Esophagus muscularis mucosa (tissue), 4 donors: ENCODE measurements at regions not wholly inside any gene's neighbourhood (a gene's known extent, or its start where the extent isn't known, plus 50 kb on each side); places are given as distances from the start of the nearest gene placed in this dataset.

ENCODE experiments used
- DNase-seq: peaks from one replicate; pipeline ENCODE4 v3.0.0-alpha.2; 2017; ENCODE audit errors: extremely low spot score
- H3K27ac ChIP-seq, 4 donors: fragments of 200-600 bp; sonication (generic); replicated peaks in 1 of 4; 1 replicate in 3 of 4; 2 replicates in 1 of 4; pipeline ENCODE4 v1.5.1; 2016 to 2019; ENCODE audit warnings: mild to moderate bottlenecking in 1 of 4
- H3K27me3 ChIP-seq, 4 donors: fragments of 200-600 bp; sonication (generic); one replicate each; pipeline versions ENCODE4 v1.5.1 to v1.6.0; 2016 to 2019
- H3K36me3 ChIP-seq, 4 donors: fragments of 200-600 bp; sonication (generic); one replicate each; pipeline ENCODE4 v1.5.1; 2016 to 2019
- H3K4me1 ChIP-seq, 4 donors: fragments of 200-600 bp; sonication (generic); one replicate each; pipeline ENCODE4 v1.5.1; 2016 to 2019
- H3K4me3 ChIP-seq, 4 donors: fragments of 200-600 bp; sonication (generic); 1 replicate in 2 of 4; 2 replicates in 2 of 4; pipeline ENCODE4 v1.5.1; 2016 to 2019; ENCODE audit warnings: mild to moderate bottlenecking in 4 of 4, moderate library complexity in 1 of 4
- H3K9me3 ChIP-seq, 4 donors: fragments of 200-600 bp; sonication (generic); 1 replicate in 3 of 4; 2 replicates in 1 of 4; pipeline ENCODE4 v1.5.1; 2016 to 2019
- EP300 ChIP-seq: sonication (generic); formaldehyde crosslinking; IDR thresholded peaks from one replicate; pipeline ENCODE4 v1.6.1; 2017; ENCODE audit warnings: antibody characterized with exemption
- POLR2A ChIP-seq: fragments of 450-650 bp; IDR thresholded peaks from one replicate; pipeline ENCODE4 v1.6.1; 2017; ENCODE audit warnings: antibody characterized with exemption, moderate library complexity, mild to moderate bottlenecking, low read depth
- POLR2AphosphoS5 ChIP-seq, 2 donors: sonication (generic); formaldehyde crosslinking; IDR thresholded peaks; one replicate each; pipeline ENCODE4 v1.6.1; 2017; ENCODE audit warnings: antibody characterized with exemption in 2 of 2
- WGBS: methylation state at CpG from one replicate; pipeline ENCODE4 v1.1.5; 2018; 5-methylcytosine and 5-hydroxymethylcytosine counted together
- intact Hi-C: fragments of 100-400 bp; cut with DNase I; formaldehyde crosslinking; loops from one replicate; pipeline ENCODE4 v1.15.1; 2023
- TF ChIP-seq, protein P1 (sequence below), 3 experiments: fragments of 200-600 bp in 2 of 3; fragments of 450-650 bp in 1 of 3; sonication (generic) in 2 of 3; IDR thresholded peaks; one replicate each; pipeline ENCODE4 v1.5.1; 2017 to 2019; ENCODE audit warnings: antibody characterized with exemption in 3 of 3, mild to moderate bottlenecking in 2 of 3, moderate library complexity in 1 of 3

GRCh38 chr7:50959560-50959959, 176.9 kb upstream of the GRB10 start:
- TF ChIP-seq POLR2A (no peak), POLR2AphosphoS5 (IDR thresholded peaks at IDR 0.05) (no peak)
- no peak for DNase-seq
- Histone ChIP-seq H3K9me3 (no peaks in the 10 kb centered on the region), H3K36me3 (no peaks in the 10 kb centered on the region), H3K4me3 (no peak overlapping the region), H3K27me3 (no peaks in the 10 kb centered on the region), H3K27ac (no peak overlapping the region), H3K4me1 (peaks cover 10 to 18% (median 14%) of the 10 kb centered on the region in 4 donors)
- 89% methylated on average over 4 of the region's 4 CpGs for WGBS
- intact Hi-C loops = no loop called here

DNA sequence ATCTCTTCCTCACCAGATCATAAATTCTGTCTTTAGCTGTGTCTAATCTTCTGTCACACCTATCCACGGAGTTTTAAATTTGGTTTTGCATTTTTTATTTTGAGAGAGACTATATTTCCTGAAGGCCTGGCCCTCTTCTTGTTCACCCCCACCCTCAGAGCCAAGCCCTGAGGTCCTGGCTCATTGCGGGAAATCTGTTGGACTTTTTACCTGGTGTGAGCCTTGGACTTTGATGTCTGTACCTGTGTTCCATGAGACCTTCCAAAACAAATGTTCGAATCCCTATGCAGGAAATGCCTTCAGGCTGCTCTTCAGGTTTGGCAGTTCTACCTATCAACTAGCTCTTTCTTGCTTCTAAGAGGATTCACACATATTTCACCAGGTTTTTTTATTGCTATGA, 175.2 kb upstream of the GRB10 start:
- H3K4me3 ChIP-seq = no peak overlapping the region
- H3K9me3 ChIP-seq = no peaks in the 10 kb centered on the region
- no peaks in the 10 kb centered on the region for H3K36me3 ChIP-seq
- TF ChIP-seq POLR2AphosphoS5 (IDR thresholded peaks at IDR 0.05) = no peak
- TF ChIP-seq POLR2A = no peak
- H3K4me1 ChIP-seq = peaks cover 7 to 27% (median 12%) of the 10 kb centered on the region in 4 donors
- intact Hi-C loops = no loop called here
- H3K27me3 ChIP-seq = no peaks in the 10 kb centered on the region
- 81% methylated on average over 3 of the region's 3 CpGs for WGBS
- no peak overlapping the region for H3K27ac ChIP-seq
- DNase-seq = peak; percentile 55

- WGBS = 52% methylated on average over 6 of the region's 6 CpGs
Measured at GRCh38 chr7:50957431-50957830, 174.7 kb upstream of the GRB10 start.

DNA sequence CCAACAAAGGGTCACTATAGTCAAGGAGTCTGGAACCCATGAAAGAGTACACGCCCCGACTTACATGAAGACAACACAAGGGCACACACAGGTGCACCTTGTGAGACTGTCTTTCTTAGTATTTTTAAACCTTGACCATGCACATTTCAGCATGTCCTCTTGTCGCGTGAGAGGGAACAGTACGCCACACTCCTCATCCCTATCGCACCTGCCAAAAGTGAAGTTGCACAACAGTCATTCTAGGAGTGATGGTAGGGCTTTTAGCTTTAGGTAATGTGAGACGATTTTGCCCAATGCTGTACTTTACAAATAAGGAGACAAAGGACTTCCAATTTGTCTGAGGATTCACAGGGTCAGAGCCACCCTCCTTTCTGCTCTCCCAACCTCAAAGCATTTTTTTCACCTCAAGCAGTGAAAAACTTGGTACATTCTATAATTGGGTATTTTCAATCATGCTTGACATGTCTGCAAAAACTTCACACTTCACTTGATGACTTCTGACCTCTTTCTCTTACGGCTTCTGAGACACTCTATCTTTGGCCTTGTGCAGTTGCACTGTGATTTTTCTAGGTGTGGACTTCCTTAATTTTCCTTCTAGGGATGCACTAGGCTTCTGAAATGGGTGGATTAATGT, 173.9 kb upstream of the GRB10 start:
- H3K27ac ChIP-seq = no peak overlapping the region
- peak; percentile 37 for DNase-seq
- no peak overlapping the region for H3K4me3 ChIP-seq
- no peaks in the 10 kb centered on the region for H3K27me3 ChIP-seq
- H3K4me1 ChIP-seq = peaks cover 0 to 17% (median 3%) of the 10 kb centered on the region in 4 donors
- H3K9me3 ChIP-seq = no peaks in the 10 kb centered on the region
- TF ChIP-seq, protein P1, sequence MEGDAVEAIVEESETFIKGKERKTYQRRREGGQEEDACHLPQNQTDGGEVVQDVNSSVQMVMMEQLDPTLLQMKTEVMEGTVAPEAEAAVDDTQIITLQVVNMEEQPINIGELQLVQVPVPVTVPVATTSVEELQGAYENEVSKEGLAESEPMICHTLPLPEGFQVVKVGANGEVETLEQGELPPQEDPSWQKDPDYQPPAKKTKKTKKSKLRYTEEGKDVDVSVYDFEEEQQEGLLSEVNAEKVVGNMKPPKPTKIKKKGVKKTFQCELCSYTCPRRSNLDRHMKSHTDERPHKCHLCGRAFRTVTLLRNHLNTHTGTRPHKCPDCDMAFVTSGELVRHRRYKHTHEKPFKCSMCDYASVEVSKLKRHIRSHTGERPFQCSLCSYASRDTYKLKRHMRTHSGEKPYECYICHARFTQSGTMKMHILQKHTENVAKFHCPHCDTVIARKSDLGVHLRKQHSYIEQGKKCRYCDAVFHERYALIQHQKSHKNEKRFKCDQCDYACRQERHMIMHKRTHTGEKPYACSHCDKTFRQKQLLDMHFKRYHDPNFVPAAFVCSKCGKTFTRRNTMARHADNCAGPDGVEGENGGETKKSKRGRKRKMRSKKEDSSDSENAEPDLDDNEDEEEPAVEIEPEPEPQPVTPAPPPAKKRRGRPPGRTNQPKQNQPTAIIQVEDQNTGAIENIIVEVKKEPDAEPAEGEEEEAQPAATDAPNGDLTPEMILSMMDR (IDR thresholded peaks at IDR 0.05) = no peak
- WGBS = 81% methylated on average over 8 of the region's 8 CpGs
- intact Hi-C loops = no loop called here
- no peaks in the 10 kb centered on the region for H3K36me3 ChIP-seq

More at GRCh38 chr7:50957431-50957830, 174.7 kb upstream of the GRB10 start:
- peaks cover 3 to 23% (median 8%) of the 10 kb centered on the region in 4 donors for H3K4me1 ChIP-seq
- DNase-seq = peak; percentile 70
- no peak overlapping the region for H3K4me3 ChIP-seq
- no peaks in the 10 kb centered on the region for H3K9me3 ChIP-seq
- no peak overlapping the region for H3K27ac ChIP-seq
- intact Hi-C loops = no loop called here
- H3K36me3 ChIP-seq = no peaks in the 10 kb centered on the region
- no peaks in the 10 kb centered on the region for H3K27me3 ChIP-seq
- TF ChIP-seq POLR2A = no peak
- TF ChIP-seq EP300 = no peak
- TF ChIP-seq, protein P1 (IDR thresholded peaks at IDR 0.05) = no peak
- TF ChIP-seq POLR2AphosphoS5 (IDR thresholded peaks at IDR 0.05) = no peak

DNA sequence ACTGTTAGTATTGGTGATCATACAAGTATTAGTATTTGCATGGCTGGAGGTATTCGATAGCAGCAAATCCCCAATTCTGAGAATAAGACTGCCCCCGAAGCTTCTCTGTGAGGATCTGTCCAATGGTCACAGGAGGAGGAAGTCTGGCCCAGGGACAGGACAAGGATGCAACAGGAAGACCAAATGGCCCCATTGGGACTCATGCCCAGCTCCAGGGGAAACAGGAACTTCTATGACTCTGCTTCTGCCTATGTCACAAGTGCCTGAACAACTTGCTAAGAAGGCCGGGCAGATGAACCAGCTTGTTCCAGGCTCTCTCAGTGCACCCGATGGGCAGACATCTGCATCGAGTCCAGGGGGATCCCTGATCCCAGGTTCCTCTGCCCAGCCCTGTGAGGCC, 172.0 kb upstream of the GRB10 start:
- intact Hi-C loops = no loop called here
- Histone ChIP-seq H3K4me3 (no peak overlapping the region), H3K36me3 (no peaks in the 10 kb centered on the region), H3K27ac (no peak overlapping the region), H3K27me3 (no peaks in the 10 kb centered on the region), H3K4me1 (peaks cover 0 to 17% (median 2%) of the 10 kb centered on the region in 4 donors), H3K9me3 (peaks cover 0 to 12% (median 2%) of the 10 kb centered on the region in 4 donors)
- 65% methylated on average over 5 of the region's 5 CpGs for WGBS
- TF ChIP-seq POLR2AphosphoS5 (IDR thresholded peaks at IDR 0.05) (no peak), POLR2A (no peak), EP300 (no peak)
- TF ChIP-seq, protein P1 (IDR thresholded peaks at IDR 0.05) = no peak
- no peak for DNase-seq

- Histone ChIP-seq H3K4me3 (no peak overlapping the region), H3K36me3 (no peaks in the 10 kb centered on the region), H3K4me1 (peaks cover 0 to 17% (median 2%) of the 10 kb centered on the region in 4 donors), H3K27me3 (no peaks in the 10 kb centered on the region), H3K9me3 (peaks cover 0 to 16% (median 4%) of the 10 kb centered on the region in 4 donors), H3K27ac (no peak overlapping the region)
- no peak for TF ChIP-seq POLR2A
- TF ChIP-seq POLR2AphosphoS5 (IDR thresholded peaks at IDR 0.05) = no peak
- TF ChIP-seq, protein P1 (IDR thresholded peaks at IDR 0.05) = no peak
- TF ChIP-seq EP300 = no peak
- peak; percentile 70 for DNase-seq
- intact Hi-C loops = no loop called here
- WGBS = 84% methylated on average over 4 of the region's 4 CpGs
Measured at GRCh38 chr7:50954245-50954644, 171.5 kb upstream of the GRB10 start.
